Fibroblast of lung (primary cell): ENCODE measurements at regions not wholly inside any gene's neighbourhood (a gene's known extent, or its start where the extent isn't known, plus 50 kb on each side); places are given as distances from the start of the nearest gene placed in this dataset.

Experiments used
- DNase-seq, 2 donors: peaks; one replicate each; pipeline versions ENCODE4 v3.0.0 to v3.0.0-alpha.2; 2010; ENCODE audit warnings: low read depth in 2 of 2
- H2AFZ ChIP-seq: 2 replicates; pipeline ENCODE4 v1.5.1; 2012; ENCODE audit warnings: low read length, control low read depth, inconsistent platforms
- H3K27ac ChIP-seq: 2 replicates; pipeline ENCODE4 v1.5.1; 2011; ENCODE audit warnings: low read length, control low read depth; ENCODE audit not compliant: insufficient read depth
- H3K27me3 ChIP-seq: 2 replicates; pipeline ENCODE4 v1.5.1; 2011; ENCODE audit warnings: mild to moderate bottlenecking, low read length; ENCODE audit not compliant: control insufficient read depth, insufficient read depth
- H3K36me3 ChIP-seq: 2 replicates; pipeline ENCODE4 v1.5.1; 2011; ENCODE audit warnings: low read length; ENCODE audit not compliant: control insufficient read depth, insufficient read depth
- H3K4me1 ChIP-seq: 2 replicates; pipeline ENCODE4 v1.5.1; 2011; ENCODE audit warnings: low read length; ENCODE audit not compliant: control insufficient read depth, insufficient read depth; ENCODE audit errors: extremely low read depth
- H3K4me2 ChIP-seq: 2 replicates; pipeline ENCODE4 v1.5.1; 2011; ENCODE audit warnings: low read length, control low read depth; ENCODE audit not compliant: insufficient read depth; ENCODE audit errors: extremely low read depth
- H3K4me3 ChIP-seq, 4 experiments: fragments of 200-600 bp in 1 of 4; sonication (generic) in 1 of 4; replicated peaks in 1 of 4; 2 replicates each; pipeline ENCODE4 v1.5.1; 2011 to 2016; ENCODE audit warnings: low read length in 4 of 4, low read depth in 3 of 4, mild to moderate bottlenecking in 3 of 4, control low read depth in 2 of 4, inconsistent platforms in 1 of 4, mixed read lengths in 1 of 4; ENCODE audit not compliant: insufficient read depth in 1 of 4; ENCODE audit errors: control extremely low read depth in 1 of 4
- H3K79me2 ChIP-seq: 2 replicates; pipeline ENCODE4 v1.5.1; 2012; ENCODE audit warnings: mild to moderate bottlenecking, low read length, inconsistent platforms; ENCODE audit not compliant: control insufficient read depth, insufficient read depth
- H3K9ac ChIP-seq: 2 replicates; pipeline ENCODE4 v1.5.1; 2011; ENCODE audit warnings: mild to moderate bottlenecking, low read length, control low read depth; ENCODE audit not compliant: insufficient read depth
- H3K9me3 ChIP-seq: 2 replicates; pipeline ENCODE4 v1.5.1; 2012; ENCODE audit warnings: low read depth, low read length; ENCODE audit not compliant: control insufficient read depth, insufficient read depth
- H4K20me1 ChIP-seq: 2 replicates; pipeline ENCODE4 v1.5.1; 2011; ENCODE audit warnings: low read length; ENCODE audit not compliant: control insufficient read depth, insufficient read depth; ENCODE audit errors: extremely low read depth
- EZH2 ChIP-seq: IDR thresholded peaks from 2 replicates; pipeline ENCODE4 v1.5.1; 2012; ENCODE audit warnings: low read length, control low read depth, mild to moderate bottlenecking; ENCODE audit errors: missing control alignments
- TF ChIP-seq, protein P1 (sequence below), 2 donors: IDR thresholded peaks in 1 of 2; conservative IDR thresholded peaks in 1 of 2; 1 replicate in 1 of 2; 2 replicates in 1 of 2; pipeline ENCODE4 v1.5.1; 2011 to 2012; ENCODE audit warnings: low read length in 2 of 2, control low read depth in 1 of 2, inconsistent platforms in 1 of 2, low read depth in 1 of 2, mild to moderate bottlenecking in 1 of 2

- TF ChIP-seq, protein P1, sequence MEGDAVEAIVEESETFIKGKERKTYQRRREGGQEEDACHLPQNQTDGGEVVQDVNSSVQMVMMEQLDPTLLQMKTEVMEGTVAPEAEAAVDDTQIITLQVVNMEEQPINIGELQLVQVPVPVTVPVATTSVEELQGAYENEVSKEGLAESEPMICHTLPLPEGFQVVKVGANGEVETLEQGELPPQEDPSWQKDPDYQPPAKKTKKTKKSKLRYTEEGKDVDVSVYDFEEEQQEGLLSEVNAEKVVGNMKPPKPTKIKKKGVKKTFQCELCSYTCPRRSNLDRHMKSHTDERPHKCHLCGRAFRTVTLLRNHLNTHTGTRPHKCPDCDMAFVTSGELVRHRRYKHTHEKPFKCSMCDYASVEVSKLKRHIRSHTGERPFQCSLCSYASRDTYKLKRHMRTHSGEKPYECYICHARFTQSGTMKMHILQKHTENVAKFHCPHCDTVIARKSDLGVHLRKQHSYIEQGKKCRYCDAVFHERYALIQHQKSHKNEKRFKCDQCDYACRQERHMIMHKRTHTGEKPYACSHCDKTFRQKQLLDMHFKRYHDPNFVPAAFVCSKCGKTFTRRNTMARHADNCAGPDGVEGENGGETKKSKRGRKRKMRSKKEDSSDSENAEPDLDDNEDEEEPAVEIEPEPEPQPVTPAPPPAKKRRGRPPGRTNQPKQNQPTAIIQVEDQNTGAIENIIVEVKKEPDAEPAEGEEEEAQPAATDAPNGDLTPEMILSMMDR (conservative IDR thresholded peaks at IDR 0.05 in 1 of 2, IDR thresholded peaks at IDR 0.05 in 1 of 2; ENCODE audit: low read depth in 1 of 2, low read length in 2 of 2), result no peak
- TF ChIP-seq EZH2, result no peak
- Histone ChIP-seq H3K9me3 (no peaks in the 10 kb centered on the region), H3K79me2 (no peaks in the 10 kb centered on the region), H3K36me3 (no peaks in the 10 kb centered on the region), H3K4me2 (no peak overlapping the region), H3K27me3 (peaks cover 3% of the 10 kb centered on the region), H2AFZ (no peak overlapping the region), H3K9ac (no peak overlapping the region), H4K20me1 (no peaks in the 10 kb centered on the region), H3K27ac (no peak overlapping the region), H3K4me3 (no peak overlapping the region), H3K4me1 (no peaks in the 10 kb centered on the region)
- no peak for DNase-seq
Measured at GRCh38 chr10:71046747-71047146, 158.4 kb upstream of the PCBD1 start.

- TF ChIP-seq, protein P1 (conservative IDR thresholded peaks at IDR 0.05 in 1 of 2, IDR thresholded peaks at IDR 0.05 in 1 of 2; ENCODE audit: low read depth in 1 of 2, low read length in 2 of 2), result no peak
- TF ChIP-seq EZH2, result no peak
- no peak for DNase-seq
Measured at GRCh38 chr10:71048971-71049615, 160.7 kb upstream of the PCBD1 start.

DNA sequence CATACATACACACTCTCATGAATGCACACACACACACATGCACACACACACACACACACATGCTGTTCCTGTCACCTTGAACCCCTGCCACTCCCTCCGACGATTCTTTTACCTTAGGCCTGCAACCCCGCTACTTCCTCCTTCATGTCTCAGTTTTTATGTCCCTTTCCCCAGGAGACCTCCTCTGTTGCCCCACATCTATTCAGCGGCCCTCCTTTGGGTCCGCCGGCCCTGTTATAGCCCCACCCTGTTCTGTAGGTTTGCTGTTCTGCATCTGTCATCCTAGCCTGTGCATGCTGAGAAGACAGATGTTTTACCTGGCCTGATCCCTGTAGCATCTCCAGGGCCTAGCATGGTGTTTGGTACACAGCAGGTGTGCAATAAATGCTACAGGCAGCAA, 161.6 kb upstream of the PCBD1 start:
- no peaks in the 10 kb centered on the region for H3K36me3 ChIP-seq
- no peak overlapping the region for H3K27ac ChIP-seq
- H3K79me2 ChIP-seq, result no peaks in the 10 kb centered on the region
- TF ChIP-seq, protein P1 (conservative IDR thresholded peaks at IDR 0.05 in 1 of 2, IDR thresholded peaks at IDR 0.05 in 1 of 2; ENCODE audit: low read depth in 1 of 2, low read length in 2 of 2), result no peak
- TF ChIP-seq EZH2, result no peak
- H4K20me1 ChIP-seq, result no peaks in the 10 kb centered on the region
- no peaks in the 10 kb centered on the region for H3K4me1 ChIP-seq
- H2AFZ ChIP-seq, result no peak overlapping the region
- no peak overlapping the region for H3K9ac ChIP-seq
- no peak for DNase-seq
- no peak overlapping the region for H3K4me2 ChIP-seq
- H3K27me3 ChIP-seq, result peaks cover 3% of the 10 kb centered on the region
- no peaks in the 10 kb centered on the region for H3K9me3 ChIP-seq
- H3K4me3 ChIP-seq, result no peak overlapping the region

More at GRCh38 chr10:71048971-71049615, 160.7 kb upstream of the PCBD1 start:
- Histone ChIP-seq H4K20me1 (no peaks in the 10 kb centered on the region), H3K36me3 (no peaks in the 10 kb centered on the region), H3K79me2 (no peaks in the 10 kb centered on the region), H3K4me1 (no peaks in the 10 kb centered on the region), H3K4me3 (no peak overlapping the region), H3K9ac (no peak overlapping the region), H3K9me3 (no peaks in the 10 kb centered on the region), H3K27ac (no peak overlapping the region), H3K27me3 (peaks cover 3% of the 10 kb centered on the region), H3K4me2 (no peak overlapping the region), H2AFZ (no peak overlapping the region)
